ENCODE measurements at regions not wholly inside any gene's neighbourhood (a gene's known extent, or its start where the extent isn't known, plus 50 kb on each side); places are given as distances from the start of the nearest gene placed in this dataset.

DNA sequence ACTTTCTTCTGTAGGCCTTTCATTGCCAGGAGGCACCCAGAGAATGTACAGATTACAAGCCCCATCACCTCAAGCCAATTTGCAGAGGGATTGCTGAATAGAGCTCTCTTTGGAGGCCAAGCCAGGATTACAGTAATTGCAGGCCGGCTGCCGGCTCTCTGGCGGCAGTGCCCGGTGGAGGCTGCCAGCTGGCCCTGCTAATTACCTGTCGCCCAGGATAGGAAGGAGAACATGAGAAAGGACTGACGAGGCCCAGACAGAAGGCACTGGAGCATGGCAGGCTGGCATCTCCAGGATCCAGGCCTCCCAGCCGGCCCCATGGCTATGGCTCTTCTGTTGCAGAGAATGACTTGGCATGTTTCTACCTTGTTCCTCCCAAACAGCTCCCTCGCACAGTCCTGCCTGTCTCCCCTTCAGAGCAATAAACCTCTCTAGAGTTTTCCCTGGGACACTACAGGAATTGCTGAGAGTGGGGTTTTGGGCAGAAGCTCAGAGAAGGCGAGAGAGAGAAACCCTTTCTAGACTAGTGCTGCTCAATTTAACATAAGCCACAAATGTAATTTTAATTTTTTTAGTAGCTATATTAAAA lies 273.6 kb upstream of the PROK2 start:
- TF ChIP-seq, protein P1, sequence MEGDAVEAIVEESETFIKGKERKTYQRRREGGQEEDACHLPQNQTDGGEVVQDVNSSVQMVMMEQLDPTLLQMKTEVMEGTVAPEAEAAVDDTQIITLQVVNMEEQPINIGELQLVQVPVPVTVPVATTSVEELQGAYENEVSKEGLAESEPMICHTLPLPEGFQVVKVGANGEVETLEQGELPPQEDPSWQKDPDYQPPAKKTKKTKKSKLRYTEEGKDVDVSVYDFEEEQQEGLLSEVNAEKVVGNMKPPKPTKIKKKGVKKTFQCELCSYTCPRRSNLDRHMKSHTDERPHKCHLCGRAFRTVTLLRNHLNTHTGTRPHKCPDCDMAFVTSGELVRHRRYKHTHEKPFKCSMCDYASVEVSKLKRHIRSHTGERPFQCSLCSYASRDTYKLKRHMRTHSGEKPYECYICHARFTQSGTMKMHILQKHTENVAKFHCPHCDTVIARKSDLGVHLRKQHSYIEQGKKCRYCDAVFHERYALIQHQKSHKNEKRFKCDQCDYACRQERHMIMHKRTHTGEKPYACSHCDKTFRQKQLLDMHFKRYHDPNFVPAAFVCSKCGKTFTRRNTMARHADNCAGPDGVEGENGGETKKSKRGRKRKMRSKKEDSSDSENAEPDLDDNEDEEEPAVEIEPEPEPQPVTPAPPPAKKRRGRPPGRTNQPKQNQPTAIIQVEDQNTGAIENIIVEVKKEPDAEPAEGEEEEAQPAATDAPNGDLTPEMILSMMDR (IDR thresholded peaks at IDR 0.05) = no peak
- no peak for TF ChIP-seq POLR2A (IDR thresholded peaks at IDR 0.05)
